Fibroblast of lung (primary cell): ENCODE measurements at regions not wholly inside any gene's neighbourhood (a gene's known extent, or its start where the extent isn't known, plus 50 kb on each side); places are given as distances from the start of the nearest gene placed in this dataset.

Experiments
- EZH2 ChIP-seq: IDR thresholded peaks from 2 replicates; pipeline ENCODE4 v1.5.1; 2012; ENCODE audit warnings: low read length, control low read depth, mild to moderate bottlenecking; ENCODE audit errors: missing control alignments
- TF ChIP-seq, protein P1 (sequence below), 2 donors: IDR thresholded peaks in 1 of 2; conservative IDR thresholded peaks in 1 of 2; 1 replicate in 1 of 2; 2 replicates in 1 of 2; pipeline ENCODE4 v1.5.1; 2011 to 2012; ENCODE audit warnings: low read length in 2 of 2, control low read depth in 1 of 2, inconsistent platforms in 1 of 2, low read depth in 1 of 2, mild to moderate bottlenecking in 1 of 2

DNA sequence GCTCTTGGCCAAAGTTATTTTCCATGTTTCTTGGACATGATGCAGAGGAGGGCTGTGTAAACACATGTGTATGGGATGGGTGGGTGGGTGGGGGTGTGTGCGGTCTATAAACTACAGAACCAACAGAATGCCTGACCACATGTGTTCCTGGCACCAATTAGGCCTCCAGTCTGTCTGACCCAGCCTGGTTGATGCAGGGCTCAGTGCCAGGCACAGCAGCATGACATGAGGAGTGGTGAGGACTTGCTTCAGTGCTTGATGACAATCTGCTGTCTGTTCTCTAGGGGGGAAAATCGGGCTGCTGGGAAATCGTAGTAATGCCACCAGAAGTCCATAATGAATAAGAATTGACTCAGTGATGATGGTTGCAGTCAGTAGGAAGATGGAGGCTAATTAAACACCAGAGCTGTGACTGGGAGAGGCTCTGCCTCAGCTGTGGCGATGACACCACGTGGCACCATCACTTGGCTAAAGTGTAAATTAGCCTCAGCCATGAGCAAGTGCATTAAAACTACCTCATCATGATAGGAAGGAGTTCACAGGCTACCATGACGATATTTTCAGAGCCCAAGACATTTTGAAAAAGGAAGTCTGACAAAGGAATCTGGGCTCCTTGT lies 260.1 kb upstream of the PODXL start:
- TF ChIP-seq, protein P1, sequence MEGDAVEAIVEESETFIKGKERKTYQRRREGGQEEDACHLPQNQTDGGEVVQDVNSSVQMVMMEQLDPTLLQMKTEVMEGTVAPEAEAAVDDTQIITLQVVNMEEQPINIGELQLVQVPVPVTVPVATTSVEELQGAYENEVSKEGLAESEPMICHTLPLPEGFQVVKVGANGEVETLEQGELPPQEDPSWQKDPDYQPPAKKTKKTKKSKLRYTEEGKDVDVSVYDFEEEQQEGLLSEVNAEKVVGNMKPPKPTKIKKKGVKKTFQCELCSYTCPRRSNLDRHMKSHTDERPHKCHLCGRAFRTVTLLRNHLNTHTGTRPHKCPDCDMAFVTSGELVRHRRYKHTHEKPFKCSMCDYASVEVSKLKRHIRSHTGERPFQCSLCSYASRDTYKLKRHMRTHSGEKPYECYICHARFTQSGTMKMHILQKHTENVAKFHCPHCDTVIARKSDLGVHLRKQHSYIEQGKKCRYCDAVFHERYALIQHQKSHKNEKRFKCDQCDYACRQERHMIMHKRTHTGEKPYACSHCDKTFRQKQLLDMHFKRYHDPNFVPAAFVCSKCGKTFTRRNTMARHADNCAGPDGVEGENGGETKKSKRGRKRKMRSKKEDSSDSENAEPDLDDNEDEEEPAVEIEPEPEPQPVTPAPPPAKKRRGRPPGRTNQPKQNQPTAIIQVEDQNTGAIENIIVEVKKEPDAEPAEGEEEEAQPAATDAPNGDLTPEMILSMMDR (conservative IDR thresholded peaks at IDR 0.05 in 1 of 2, IDR thresholded peaks at IDR 0.05 in 1 of 2; ENCODE audit: low read depth in 1 of 2, low read length in 2 of 2) = no peak
- no peak for TF ChIP-seq EZH2
